Panc1 (cell line): ENCODE measurements at regions not wholly inside any gene's neighbourhood (a gene's known extent, or its start where the extent isn't known, plus 50 kb on each side); places are given as distances from the start of the nearest gene placed in this dataset.

ENCODE experiments used
- ATAC-seq: fragments of 200-7000 bp; cut with Tn5 transposase; 2 replicates; pipeline ENCODE4 v1.9.1; 2020; ENCODE audit warnings: mild to moderate bottlenecking, moderate library complexity
- BruUV-seq: library from RNA; stranded (reverse); fragments of 400-500 nt; replicated peaks from 2 replicates; lab custom pipeline; 2021; lab: Mats Ljungman, UMichigan
- CTCF ChIA-PET: fragments of 300-600 bp; sonication (Branson Sonifier 250); formaldehyde crosslinking; loops from one replicate; lab custom pipeline; 2022; ENCODE audit warnings: antibody characterized with exemption; lab: Charles Lee
- POLR2A ChIA-PET: fragments of 300-600 bp; sonication (Branson Sonifier 250); formaldehyde crosslinking; loops from one replicate; lab custom pipeline; 2022; ENCODE audit warnings: antibody characterized with exemption; lab: Charles Lee
- DNase-seq: peaks from one replicate; pipeline ENCODE4 v3.0.0-alpha.2; 2010; ENCODE audit warnings: low read depth, low spot score
- H3K27ac ChIP-seq: 2 replicates; pipeline ENCODE4 v1.5.1; 2011; ENCODE audit warnings: mild to moderate bottlenecking, low read length, inconsistent platforms
- H3K27me3 ChIP-seq: fragments of 200-500 bp; sonication (Bioruptor generic); 2 replicates; pipeline ENCODE4 v1.6.0; 2014; ENCODE audit warnings: low read length, inconsistent platforms; ENCODE audit not compliant: control insufficient read depth, insufficient read depth
- H3K36me3 ChIP-seq: fragments of 200-500 bp; sonication (Bioruptor generic); 2 replicates; pipeline ENCODE4 v1.5.1; 2014; ENCODE audit warnings: inconsistent platforms, mild to moderate bottlenecking, low read length, moderate library complexity; ENCODE audit not compliant: control insufficient read depth, insufficient read depth
- H3K4me1 ChIP-seq: 2 replicates; pipeline ENCODE4 v1.5.1; 2011; ENCODE audit warnings: inconsistent platforms, mild to moderate bottlenecking, low read length, moderate library complexity; ENCODE audit not compliant: control insufficient read depth, insufficient read depth
- H3K4me3 ChIP-seq, 2 experiments: 2 replicates each; pipeline ENCODE4 v1.5.1; 2011 to 2012; ENCODE audit warnings: low read depth in 2 of 2, low read length in 2 of 2, mild to moderate bottlenecking in 2 of 2, inconsistent platforms in 1 of 2, moderate library complexity in 1 of 2
- H3K9me3 ChIP-seq: fragments of 200-500 bp; sonication (Bioruptor generic); 2 replicates; pipeline ENCODE4 v1.5.1; 2014; ENCODE audit warnings: low read depth, mild to moderate bottlenecking, inconsistent platforms, low read length, moderate library complexity; ENCODE audit not compliant: control insufficient read depth, insufficient read depth
- POLR2AphosphoS5 ChIP-seq: IDR thresholded peaks from 2 replicates; pipeline ENCODE4 v1.6.1; 2012; ENCODE audit warnings: mild to moderate bottlenecking, low read depth, low read length, moderate library complexity
- SIN3A ChIP-seq: IDR thresholded peaks from 2 replicates; pipeline ENCODE4 v1.6.1; 2012; ENCODE audit warnings: low read depth, mild to moderate bottlenecking, low read length, moderate library complexity, borderline replicate concordance; ENCODE audit not compliant: insufficient read depth
- TCF7L2 ChIP-seq: IDR thresholded peaks from 2 replicates; pipeline ENCODE4 v1.6.1; 2011; ENCODE audit warnings: mild to moderate bottlenecking, low read depth, low read length, inconsistent platforms
- in situ Hi-C: cut with HindIII; loops from 2 replicates; pipeline ENCODE4 v1.10.0; 2016; ENCODE audit warnings: low sequenced_read_pairs, low pct_unique_long_range_greater_than_20kb
- intact Hi-C: fragments of 100-400 bp; cut with micrococcal nuclease; formaldehyde crosslinking; loops from one replicate; pipeline ENCODE4 v1.10.0; 2022; ENCODE audit not compliant: unreplicated experiment
- TF ChIP-seq, protein P1 (sequence below): fragments of 450-650 bp; IDR thresholded peaks from 2 replicates; pipeline ENCODE4 v1.5.1; 2017; ENCODE audit warnings: mild to moderate bottlenecking
- TF ChIP-seq, protein P2 (sequence below), 2 experiments: IDR thresholded peaks; 2 replicates each; pipeline ENCODE4 v1.6.1; 2011 to 2012; ENCODE audit warnings: low read depth in 2 of 2, control low read depth in 1 of 2, low read length in 1 of 2, mild to moderate bottlenecking in 1 of 2, moderate library complexity in 1 of 2; ENCODE audit not compliant: insufficient read depth in 1 of 2

DNA sequence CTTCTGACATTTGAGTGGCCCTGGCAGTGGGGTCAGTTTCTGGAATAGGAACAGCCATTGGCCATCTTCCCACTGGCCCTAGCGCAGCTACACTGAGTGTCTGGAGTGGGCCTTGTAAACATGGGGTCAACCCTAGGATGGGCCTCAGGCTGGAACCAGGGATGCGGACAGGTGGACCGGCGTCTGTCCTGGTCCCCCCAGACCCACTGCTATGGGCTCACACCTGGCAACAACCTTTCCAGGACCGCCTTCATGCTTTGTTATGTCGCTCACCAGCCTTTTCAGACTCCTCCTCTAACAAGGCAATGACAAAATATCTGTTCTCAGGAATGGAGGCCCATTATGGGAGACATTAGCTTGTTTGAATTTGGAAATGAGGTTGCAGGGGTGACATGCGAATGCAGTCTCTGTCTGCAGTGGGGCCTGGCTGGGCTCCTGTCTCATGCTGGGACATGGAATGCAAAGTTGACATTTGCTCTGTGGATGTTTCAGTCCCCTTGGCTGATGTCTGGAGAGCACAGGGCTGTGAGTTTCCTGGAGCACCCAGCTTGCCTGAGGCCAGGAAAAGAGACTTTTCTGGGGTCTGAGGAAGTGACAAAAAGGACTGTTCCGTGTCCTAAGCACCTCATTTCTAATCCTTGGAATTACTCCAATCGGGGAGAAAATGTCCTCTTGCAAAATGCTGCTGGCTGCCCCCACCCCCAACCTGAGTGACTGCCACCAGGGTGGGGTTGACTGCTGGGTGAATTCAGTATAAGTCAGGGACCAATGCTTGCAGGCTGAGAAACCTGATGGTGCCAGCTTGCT lies 98.7 kb upstream of the PMEPA1 start:
- Histone ChIP-seq H3K27ac (no peak overlapping the region), H3K4me1 (no peaks in the 10 kb centered on the region), H3K9me3 (no peaks in the 10 kb centered on the region), H3K36me3 (no peaks in the 10 kb centered on the region), H3K4me3 (no peak overlapping the region), H3K27me3 (no peaks in the 10 kb centered on the region)
- BruUV-seq = no TSS peak
- POLR2A ChIA-PET = no interaction called here
- DNase-seq = no peak
- CTCF ChIA-PET = no interaction called here
- TF ChIP-seq TCF7L2 = no peak
- no peak for TF ChIP-seq SIN3A
- TF ChIP-seq POLR2AphosphoS5 = no peak
- TF ChIP-seq, protein P1, sequence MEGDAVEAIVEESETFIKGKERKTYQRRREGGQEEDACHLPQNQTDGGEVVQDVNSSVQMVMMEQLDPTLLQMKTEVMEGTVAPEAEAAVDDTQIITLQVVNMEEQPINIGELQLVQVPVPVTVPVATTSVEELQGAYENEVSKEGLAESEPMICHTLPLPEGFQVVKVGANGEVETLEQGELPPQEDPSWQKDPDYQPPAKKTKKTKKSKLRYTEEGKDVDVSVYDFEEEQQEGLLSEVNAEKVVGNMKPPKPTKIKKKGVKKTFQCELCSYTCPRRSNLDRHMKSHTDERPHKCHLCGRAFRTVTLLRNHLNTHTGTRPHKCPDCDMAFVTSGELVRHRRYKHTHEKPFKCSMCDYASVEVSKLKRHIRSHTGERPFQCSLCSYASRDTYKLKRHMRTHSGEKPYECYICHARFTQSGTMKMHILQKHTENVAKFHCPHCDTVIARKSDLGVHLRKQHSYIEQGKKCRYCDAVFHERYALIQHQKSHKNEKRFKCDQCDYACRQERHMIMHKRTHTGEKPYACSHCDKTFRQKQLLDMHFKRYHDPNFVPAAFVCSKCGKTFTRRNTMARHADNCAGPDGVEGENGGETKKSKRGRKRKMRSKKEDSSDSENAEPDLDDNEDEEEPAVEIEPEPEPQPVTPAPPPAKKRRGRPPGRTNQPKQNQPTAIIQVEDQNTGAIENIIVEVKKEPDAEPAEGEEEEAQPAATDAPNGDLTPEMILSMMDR = no peak
- TF ChIP-seq, protein P2, sequence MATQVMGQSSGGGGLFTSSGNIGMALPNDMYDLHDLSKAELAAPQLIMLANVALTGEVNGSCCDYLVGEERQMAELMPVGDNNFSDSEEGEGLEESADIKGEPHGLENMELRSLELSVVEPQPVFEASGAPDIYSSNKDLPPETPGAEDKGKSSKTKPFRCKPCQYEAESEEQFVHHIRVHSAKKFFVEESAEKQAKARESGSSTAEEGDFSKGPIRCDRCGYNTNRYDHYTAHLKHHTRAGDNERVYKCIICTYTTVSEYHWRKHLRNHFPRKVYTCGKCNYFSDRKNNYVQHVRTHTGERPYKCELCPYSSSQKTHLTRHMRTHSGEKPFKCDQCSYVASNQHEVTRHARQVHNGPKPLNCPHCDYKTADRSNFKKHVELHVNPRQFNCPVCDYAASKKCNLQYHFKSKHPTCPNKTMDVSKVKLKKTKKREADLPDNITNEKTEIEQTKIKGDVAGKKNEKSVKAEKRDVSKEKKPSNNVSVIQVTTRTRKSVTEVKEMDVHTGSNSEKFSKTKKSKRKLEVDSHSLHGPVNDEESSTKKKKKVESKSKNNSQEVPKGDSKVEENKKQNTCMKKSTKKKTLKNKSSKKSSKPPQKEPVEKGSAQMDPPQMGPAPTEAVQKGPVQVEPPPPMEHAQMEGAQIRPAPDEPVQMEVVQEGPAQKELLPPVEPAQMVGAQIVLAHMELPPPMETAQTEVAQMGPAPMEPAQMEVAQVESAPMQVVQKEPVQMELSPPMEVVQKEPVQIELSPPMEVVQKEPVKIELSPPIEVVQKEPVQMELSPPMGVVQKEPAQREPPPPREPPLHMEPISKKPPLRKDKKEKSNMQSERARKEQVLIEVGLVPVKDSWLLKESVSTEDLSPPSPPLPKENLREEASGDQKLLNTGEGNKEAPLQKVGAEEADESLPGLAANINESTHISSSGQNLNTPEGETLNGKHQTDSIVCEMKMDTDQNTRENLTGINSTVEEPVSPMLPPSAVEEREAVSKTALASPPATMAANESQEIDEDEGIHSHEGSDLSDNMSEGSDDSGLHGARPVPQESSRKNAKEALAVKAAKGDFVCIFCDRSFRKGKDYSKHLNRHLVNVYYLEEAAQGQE (IDR thresholded peaks at IDR 0.05; ENCODE audit: insufficient read depth in 1 of 2, low read depth in 2 of 2, low read length in 1 of 2) = no peak
- intact Hi-C loops = no loop called here
- no peak for ATAC-seq
- in situ Hi-C loops = no loop called here

DNA sequence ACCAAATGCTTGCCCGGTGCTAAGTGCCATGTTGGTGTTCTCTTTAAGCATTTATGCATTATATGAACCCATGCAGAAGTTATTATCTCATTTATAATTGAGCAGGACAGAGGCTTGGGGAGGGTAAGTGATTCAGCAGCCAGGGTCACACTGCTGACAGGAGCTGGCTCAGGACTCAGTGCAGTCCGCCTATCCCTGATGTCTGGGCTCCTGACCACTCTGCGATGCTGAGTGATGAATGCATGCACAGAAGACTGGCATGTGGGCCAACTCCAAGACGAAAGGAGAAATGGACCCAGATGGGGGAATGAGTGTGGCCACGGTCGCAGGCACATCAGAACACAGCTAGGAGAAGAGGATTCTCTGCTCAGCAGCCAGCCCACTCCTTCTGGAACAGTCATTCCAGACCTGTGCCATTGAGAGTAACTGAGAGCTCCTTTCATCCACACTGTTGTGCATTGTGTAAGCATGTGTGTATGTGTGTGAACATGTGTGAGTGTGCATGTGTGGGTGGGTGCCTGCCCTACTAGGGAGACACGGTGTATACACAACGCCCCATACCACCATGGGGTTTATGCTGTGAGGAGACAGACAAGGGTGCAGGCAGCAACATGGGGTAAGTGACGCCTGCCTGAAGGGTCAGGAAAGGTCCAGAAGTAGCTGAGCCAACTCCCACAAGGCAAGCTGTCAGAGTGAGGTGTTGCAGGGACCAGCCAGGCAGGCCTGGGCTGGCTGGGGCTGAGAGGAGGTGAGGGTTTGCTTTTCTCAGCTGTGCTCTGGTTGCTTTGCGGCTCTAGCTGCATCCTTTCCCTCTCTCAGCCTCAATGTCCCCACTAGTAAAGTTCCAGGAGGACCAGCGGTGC lies 97.8 kb upstream of the PMEPA1 start:
- Histone ChIP-seq H3K27ac (no peak overlapping the region), H3K4me3 (no peak overlapping the region), H3K4me1 (no peaks in the 10 kb centered on the region), H3K27me3 (no peaks in the 10 kb centered on the region), H3K36me3 (no peaks in the 10 kb centered on the region), H3K9me3 (no peaks in the 10 kb centered on the region)
- ChIA-PET CTCF (no interaction called here), POLR2A (no interaction called here)
- ATAC-seq (no peak), DNase-seq (no peak)
- no peak for TF ChIP-seq POLR2AphosphoS5
- TF ChIP-seq, protein P1 = no peak
- no TSS peak for BruUV-seq
- intact Hi-C loops = no loop called here
- in situ Hi-C loops = no loop called here
